ENCODE measurements at regions not wholly inside any gene's neighbourhood (a gene's known extent, or its start where the extent isn't known, plus 50 kb on each side); places are given as distances from the start of the nearest gene placed in this dataset.

- H3K27me3 Mint-ChIP-seq (ENCODE audit: insufficient read depth, unreplicated experiment): no peaks in the 10 kb centered on the region
- no peak for DNase-seq (ENCODE audit: unreplicated experiment)
- no peak for TF ChIP-seq CTCF (IDR thresholded peaks at IDR 0.05; ENCODE audit: unreplicated experiment)
- no peaks in the 10 kb centered on the region for H3K9me3 Mint-ChIP-seq (ENCODE audit: unreplicated experiment)
- H3K4me3 Mint-ChIP-seq (ENCODE audit: unreplicated experiment): no peak overlapping the region
- BruUV-seq (replicated peaks): no TSS peak
- CTCF ChIA-PET: interaction anchor here (0.7 kb wide), 1 partner anchor 18 kb away, joined by 3 read pairs; no protein-coding TSS in a partner anchor
- POLR2A ChIA-PET: no interaction called here
- H3K27ac Mint-ChIP-seq (ENCODE audit: low read depth, unreplicated experiment): no peak overlapping the region
- no peaks in the 10 kb centered on the region for H3K4me1 Mint-ChIP-seq (ENCODE audit: insufficient read depth, unreplicated experiment)
- no peaks in the 10 kb centered on the region for H3K36me3 Mint-ChIP-seq (ENCODE audit: insufficient read depth, unreplicated experiment)
- intact Hi-C loops (cut with micrococcal nuclease): no loop called here
Measured at GRCh38 chr18:28519997-28520396, 343.1 kb upstream of the CDH2 start.

DNA sequence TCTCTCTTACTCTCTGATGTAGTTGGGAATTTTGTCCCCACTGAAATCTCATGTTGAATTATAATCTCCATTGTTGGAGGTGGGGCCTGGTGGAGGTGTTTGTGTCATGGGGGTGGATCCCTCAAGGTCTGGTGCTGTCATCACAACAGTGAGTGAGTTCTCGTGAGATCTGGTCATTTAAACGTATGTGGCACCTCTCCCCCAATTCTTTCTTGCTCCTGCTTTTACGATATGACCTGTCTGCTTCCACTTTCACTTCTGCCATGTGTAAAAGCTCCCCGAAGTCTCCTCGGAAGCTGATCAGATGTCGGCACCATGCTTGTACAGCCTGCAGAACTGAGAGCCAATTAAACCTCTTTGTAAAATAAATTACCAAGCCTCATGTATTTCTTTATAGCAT, 337.8 kb upstream of the CDH2 start:
- Mint-ChIP-seq H3K4me1 (ENCODE audit: insufficient read depth, unreplicated experiment) (peaks cover 14% of the 10 kb centered on the region), H3K27me3 (ENCODE audit: insufficient read depth, unreplicated experiment) (no peaks in the 10 kb centered on the region), H3K4me3 (ENCODE audit: unreplicated experiment) (no peak overlapping the region), H3K36me3 (ENCODE audit: insufficient read depth, unreplicated experiment) (no peaks in the 10 kb centered on the region), H3K27ac (ENCODE audit: low read depth, unreplicated experiment) (no peak overlapping the region), H3K9me3 (ENCODE audit: unreplicated experiment) (peaks cover 7% of the 10 kb centered on the region)
- CTCF ChIA-PET: no interaction called here
- DNase-seq (ENCODE audit: unreplicated experiment): no peak
- POLR2A ChIA-PET: no interaction called here
- intact Hi-C loops (cut with micrococcal nuclease): no loop called here
- no peak for TF ChIP-seq CTCF (IDR thresholded peaks at IDR 0.05; ENCODE audit: unreplicated experiment)
- BruUV-seq (replicated peaks): no TSS peak

DNA sequence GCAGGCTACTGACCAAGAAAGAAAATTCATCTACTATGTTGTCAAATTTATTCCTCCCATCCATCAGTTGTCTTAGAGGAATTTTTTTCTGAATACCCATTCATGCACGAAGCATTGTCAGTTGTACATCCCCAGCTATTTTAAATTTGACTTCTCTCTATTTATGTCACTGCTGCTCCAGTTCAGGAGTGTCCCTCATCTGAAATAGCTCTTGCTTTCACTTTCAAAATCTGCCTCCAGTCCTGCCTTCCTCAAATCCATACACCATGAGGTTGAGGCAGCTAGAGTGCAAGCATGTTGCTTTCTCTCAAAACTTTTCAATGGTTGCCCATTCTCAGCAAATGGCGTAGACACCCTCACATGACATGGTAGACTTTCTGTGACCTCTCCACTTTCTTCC, 335.4 kb upstream of the CDH2 start:
- Mint-ChIP-seq H3K9me3 (ENCODE audit: unreplicated experiment) (peaks cover 7% of the 10 kb centered on the region), H3K36me3 (ENCODE audit: insufficient read depth, unreplicated experiment) (no peaks in the 10 kb centered on the region), H3K4me1 (ENCODE audit: insufficient read depth, unreplicated experiment) (peaks cover 14% of the 10 kb centered on the region), H3K27ac (ENCODE audit: low read depth, unreplicated experiment) (no peak overlapping the region), H3K4me3 (ENCODE audit: unreplicated experiment) (no peak overlapping the region), H3K27me3 (ENCODE audit: insufficient read depth, unreplicated experiment) (no peaks in the 10 kb centered on the region)
- POLR2A ChIA-PET: no interaction called here
- CTCF ChIA-PET: interaction anchor here (0.6 to 1.5 kb wide), 2 partner anchors 10 to 1528 kb away, joined by 3 to 4 read pairs; no protein-coding TSS in a partner anchor
- no peak for TF ChIP-seq CTCF (IDR thresholded peaks at IDR 0.05; ENCODE audit: unreplicated experiment)
- no TSS peak for BruUV-seq (replicated peaks)
- intact Hi-C loops (cut with micrococcal nuclease): no loop called here
- no peak for DNase-seq (ENCODE audit: unreplicated experiment)

- TF ChIP-seq CTCF (IDR thresholded peaks at IDR 0.05; ENCODE audit: unreplicated experiment): no peak
- Mint-ChIP-seq H3K27ac (ENCODE audit: low read depth, unreplicated experiment) (no peak overlapping the region), H3K9me3 (ENCODE audit: unreplicated experiment) (peaks cover 7% of the 10 kb centered on the region), H3K4me1 (ENCODE audit: insufficient read depth, unreplicated experiment) (peaks cover 14% of the 10 kb centered on the region), H3K27me3 (ENCODE audit: insufficient read depth, unreplicated experiment) (no peaks in the 10 kb centered on the region), H3K4me3 (ENCODE audit: unreplicated experiment) (no peak overlapping the region), H3K36me3 (ENCODE audit: insufficient read depth, unreplicated experiment) (no peaks in the 10 kb centered on the region)
- no TSS peak for BruUV-seq (replicated peaks)
- ChIA-PET POLR2A (interaction anchor here (0.6 kb wide), 1 partner anchor 44 kb away, joined by 3 read pairs; no protein-coding TSS in a partner anchor), CTCF (interaction anchor here (1.5 kb wide), 1 partner anchor 9 kb away, joined by 3 read pairs; no protein-coding TSS in a partner anchor)
- intact Hi-C loops (cut with micrococcal nuclease): no loop called here
- peak; percentile 5 for DNase-seq (ENCODE audit: unreplicated experiment)
Measured at GRCh38 chr18:28511413-28511821, 334.5 kb upstream of the CDH2 start.

Data from MCF 10A (cell line).